HG03066 (cell line): ENCODE measurements at regions not wholly inside any gene's neighbourhood (a gene's known extent, or its start where the extent isn't known, plus 50 kb on each side); places are given as distances from the start of the nearest gene placed in this dataset.
"Not testable (repeated sequence)": the region's sequence is repeated elsewhere in the genome, so short reads cannot be mapped to it uniquely, and the experiment has no call there.

ENCODE experiments used
- ATAC-seq: cut with Tn5 transposase; IDR thresholded peaks from one replicate; pipeline ENCODE4 v1.9.1; 2021; ENCODE audit warnings: low read depth; ENCODE audit not compliant: unreplicated experiment

DNA sequence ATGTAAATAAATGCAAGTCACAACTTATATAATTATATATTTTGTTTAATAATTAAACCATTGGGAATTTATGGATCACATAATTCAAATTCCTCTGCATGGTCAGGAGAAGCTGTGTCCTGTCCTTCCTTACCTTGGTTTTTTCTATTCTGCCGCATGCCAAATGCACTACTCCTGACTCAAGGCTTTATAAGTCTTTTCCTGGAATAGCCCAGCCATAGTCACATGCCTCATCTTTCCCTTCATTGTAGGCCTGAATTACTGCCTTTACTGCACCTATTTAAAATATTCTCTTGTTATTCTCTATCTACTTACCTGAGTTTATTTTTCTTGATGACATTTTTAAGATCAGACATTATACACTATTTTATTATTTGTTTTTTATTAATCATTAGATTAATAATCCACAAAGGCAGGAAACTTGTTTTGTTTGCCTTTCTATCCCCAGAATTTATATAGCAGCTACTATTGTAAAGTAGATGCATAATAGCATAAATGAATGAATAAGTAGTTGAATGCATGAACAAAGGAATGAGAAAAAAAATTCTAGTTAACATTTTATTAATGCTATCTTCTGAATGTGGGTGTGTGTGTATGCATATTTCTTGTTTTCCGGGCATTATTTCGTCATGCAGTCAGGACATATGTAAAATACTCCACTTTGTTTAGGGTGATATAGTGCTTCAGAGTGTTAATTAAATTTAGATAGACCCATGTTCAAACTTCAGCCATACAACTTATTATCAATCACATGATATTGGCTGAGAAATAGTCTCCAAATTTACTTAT lies 955.4 kb upstream of the CDH18 start:
- not testable (repeated sequence) for ATAC-seq

DNA sequence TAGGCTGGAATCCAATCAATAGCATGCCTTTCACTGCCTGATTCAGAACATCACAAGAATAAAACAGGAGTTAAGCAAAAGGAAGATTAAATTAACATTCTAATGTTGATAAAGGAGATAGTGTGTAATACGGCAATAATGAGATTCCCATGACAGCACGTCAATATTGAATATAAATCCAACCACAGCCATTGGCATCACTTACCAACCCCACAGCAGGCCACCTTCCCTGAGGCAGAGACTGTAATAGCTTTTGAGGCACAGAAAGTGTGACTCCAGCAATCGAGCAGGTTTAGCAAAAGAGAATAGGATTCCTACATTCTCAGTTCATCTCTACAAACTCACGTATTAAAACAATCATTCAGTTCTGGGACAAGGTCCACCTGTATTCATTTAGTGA lies 954.6 kb upstream of the CDH18 start:
- not testable (repeated sequence) for ATAC-seq

DNA sequence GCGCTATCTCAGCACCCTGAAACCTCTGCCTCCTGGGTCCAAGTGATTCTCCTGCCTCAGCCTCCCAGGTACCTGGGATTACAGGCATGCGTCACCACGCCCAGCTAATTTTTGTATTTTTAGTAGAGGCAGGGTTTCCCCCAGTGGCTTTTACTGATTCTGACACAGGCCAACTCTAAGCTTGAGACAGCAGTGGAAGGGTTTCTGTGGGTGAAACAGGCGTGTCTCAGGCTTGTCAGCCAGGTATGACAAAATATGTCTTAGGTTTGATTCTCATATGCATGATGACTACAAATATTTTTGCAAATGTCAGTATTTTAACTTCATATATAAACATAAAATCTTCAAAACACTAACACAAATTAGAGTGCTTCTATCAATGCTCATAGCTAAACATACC lies 952.8 kb upstream of the CDH18 start:
- not testable (repeated sequence) for ATAC-seq

DNA sequence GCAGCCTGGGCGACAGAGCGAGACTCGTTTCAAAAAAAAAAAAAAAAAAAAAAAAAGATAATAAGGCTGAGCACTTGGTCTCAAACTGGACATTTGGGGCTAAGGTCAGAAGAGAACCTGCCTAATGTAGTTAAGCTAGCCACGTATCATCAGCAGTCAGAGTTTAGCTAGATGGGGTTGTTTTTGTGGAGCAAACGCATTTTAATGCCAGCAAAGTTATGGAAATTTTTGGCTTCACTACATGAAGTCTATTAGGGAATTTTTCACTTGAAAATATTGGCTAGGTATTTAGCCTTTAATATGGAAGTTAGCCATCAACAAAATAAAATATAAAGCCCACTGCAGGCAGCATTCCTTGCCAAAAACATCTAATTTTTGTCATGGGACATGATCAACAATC lies 902.9 kb upstream of the CDH18 start:
- ATAC-seq: not testable (repeated sequence)

DNA sequence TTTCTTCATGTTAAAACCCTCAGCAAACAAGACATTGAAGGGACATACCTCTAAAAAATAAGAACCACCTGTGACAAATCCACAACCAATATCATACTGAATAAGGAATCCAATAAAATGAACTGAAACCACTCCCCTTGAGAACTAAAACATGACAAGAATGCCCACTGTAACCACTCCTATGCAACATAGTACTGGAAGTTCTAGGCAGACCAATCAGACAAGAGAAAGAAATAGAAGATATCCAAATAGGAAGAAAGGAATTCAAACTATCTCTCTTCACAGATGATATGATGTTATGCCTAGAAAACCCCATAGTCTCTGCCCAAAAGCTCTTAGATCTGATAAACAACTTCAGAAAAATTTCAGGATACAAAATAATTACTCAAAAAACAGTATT lies 887.7 kb upstream of the CDH18 start:
- not testable (repeated sequence) for ATAC-seq

DNA sequence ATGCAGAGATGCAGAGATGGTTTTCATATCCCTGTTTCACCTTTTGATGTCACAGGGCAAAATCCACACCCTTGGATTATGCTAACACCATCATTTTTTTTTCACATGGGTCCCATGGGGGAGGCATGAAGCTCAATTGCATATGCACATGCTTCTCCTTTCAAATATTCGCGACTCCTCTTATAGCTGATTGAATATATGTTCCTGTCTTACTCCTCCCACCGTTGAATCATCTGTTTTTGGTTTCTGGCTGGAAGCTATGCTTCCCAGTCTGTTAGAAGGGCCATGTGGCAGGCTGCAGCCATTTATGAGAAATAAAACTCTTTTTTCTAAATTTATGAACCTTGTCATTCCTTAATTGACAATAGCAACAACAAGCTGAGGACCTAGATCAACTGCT lies 877.9 kb upstream of the CDH18 start:
- not testable (repeated sequence) for ATAC-seq

DNA sequence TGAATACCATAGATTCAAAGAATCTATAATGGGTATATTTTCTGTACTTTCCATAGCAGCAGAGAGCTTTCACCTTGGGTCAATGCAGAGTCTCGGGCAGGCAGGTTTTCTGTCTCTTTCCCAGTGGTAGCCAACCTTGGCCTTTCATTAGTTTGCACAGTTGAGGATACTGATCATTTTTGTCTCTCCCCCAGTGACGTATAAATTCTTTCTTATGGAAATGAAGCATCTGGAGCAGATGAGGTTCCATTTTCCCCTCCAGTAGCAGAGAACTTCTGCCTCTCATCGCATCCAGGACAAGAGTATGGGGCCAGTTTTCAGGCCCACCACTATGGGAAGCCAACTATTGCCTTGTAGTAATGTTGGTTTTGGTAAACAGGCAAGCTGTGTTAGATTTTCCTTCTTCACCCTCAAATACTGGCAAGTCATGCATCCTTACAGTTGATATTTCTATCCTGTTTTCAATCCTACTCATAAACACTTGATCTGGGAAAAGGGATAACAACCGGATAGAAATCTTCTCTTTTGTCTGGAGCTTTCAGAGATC lies 845.2 kb upstream of the CDH18 start:
- no peak for ATAC-seq

DNA sequence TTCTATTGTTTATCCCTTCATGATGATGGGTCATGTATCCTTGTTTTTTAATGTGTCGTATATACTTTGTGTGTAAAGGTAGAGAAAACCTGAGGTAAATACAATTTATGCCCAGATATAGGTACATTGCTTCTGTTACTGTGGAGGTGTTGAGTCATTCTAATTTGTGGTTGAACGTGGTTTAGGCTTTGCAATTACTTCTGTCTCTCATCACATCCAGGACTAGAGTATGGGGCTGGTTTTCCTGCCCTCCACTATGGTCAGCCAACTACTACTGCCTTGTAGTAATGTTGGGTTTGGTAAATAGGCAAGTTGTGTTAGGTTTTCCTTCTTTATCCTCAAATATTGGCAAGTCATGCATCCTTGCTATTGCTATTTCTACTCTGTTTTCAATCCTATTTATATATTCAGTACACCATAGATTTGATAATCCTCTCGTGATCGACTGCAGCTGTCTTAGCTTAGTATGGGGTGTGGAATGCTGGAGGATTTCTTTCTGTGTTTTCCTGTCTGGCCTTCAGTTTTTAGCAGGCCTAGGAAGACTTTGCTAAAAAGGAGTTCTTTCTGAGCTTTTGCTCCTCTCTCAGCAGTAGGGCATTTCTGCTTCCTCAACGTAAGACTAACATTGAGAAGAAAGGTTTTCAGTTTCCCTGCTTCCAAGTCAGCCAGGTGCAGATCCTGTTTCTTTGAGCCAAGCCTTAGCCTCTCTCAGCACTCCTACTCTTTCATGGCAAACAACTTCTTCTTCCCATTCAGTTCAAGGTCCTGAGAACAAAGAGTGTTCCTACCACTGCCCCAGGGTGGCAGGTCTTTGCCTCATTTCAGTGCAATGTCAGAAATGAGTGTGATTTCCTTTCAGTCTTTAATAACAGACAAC lies 844.4 kb upstream of the CDH18 start:
- ATAC-seq: no peak

DNA sequence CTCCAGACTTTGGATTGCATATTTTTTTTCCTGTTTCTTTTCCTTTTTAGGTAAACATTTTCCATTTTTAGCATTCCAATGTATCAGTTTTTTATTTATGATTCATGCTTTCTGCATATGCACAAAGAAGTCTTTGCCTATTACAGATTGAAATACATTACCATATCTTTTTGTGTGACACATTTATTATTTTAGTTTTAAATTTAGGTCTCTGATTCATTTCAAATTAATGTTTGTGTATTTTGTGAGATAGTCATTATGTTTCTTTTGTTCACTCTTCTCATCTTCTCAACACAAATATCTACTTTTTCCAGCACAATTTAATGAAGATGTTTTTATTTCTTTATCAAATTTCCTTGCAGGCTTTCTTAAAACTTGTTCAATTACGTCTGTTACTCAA lies 838.0 kb upstream of the CDH18 start:
- ATAC-seq: not testable (repeated sequence)

DNA sequence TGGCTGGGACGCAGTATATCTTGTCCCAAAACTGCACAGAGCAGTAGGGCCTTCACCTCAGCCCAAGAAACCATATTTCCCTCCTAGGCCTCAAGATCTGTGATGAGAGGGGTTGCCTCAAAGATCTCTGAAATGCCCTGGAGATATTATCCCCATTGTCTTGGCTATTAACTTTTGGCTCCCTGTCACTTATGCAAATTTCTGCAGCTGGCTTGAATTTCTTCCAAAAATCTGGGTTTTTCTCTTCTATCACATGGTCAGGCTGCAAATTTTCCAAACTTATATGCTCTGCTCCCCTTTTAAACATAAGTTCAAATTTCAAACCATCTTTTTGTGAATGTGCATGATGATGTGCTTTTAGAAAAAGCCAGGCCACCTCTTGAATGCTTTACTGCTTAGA lies 809.2 kb upstream of the CDH18 start:
- ATAC-seq: not testable (repeated sequence)

DNA sequence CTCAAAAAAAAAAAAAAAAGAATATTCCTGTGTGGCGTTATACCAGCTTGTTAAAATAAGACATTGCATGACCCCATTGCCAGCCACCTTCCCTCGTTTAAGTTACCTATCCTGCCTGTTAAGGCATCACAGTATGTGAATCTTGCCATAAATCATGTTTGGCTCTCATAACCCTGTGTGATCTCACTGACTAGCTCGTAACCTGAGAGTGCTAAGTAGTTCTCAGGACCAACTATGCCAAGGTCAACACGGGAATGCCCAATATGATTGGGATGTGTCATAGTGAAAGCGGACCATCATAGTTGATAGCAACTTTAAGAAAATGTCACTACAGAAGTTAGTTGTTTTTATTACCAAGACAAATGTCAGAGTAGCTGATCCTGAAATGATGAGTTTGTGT lies 796.8 kb upstream of the CDH18 start:
- ATAC-seq: not testable (repeated sequence)

DNA sequence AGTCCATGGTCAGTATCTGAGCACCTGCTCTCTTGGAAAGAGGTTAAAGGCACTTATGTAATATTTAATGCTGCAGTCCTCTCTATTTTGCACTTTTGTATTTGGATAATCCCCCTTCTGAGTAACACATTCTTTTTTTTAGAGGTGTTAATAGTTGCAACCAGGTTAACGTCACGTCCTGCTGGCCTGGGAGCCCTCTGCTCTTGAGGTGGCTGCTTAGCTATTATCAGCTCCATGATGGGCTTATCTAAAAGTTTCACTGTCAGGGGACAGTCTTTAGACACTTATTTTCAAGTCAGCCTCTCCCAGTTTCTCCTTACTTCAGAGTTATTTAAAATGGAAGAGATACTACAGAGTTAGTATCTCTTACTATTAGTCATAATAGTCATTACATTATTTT lies 795.5 kb upstream of the CDH18 start:
- not testable (repeated sequence) for ATAC-seq

DNA sequence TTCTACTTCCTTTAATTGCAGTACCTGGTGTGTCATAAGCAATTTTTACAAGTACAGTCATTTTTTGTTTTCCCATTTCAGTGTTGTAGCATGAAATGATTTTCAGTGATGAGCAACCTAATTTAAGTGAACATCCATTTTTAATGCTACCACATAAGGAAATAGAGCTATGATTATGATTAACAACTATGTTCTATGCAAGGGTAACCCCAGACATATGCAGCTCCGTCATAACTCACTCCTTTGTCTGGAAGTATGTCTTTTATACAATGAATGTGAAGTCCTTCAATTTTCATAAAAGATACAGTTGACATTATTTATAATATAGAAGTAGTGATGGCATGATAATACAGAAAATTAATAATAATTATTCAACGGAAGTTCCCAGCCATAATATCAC lies 783.3 kb upstream of the CDH18 start:
- not testable (repeated sequence) for ATAC-seq

DNA sequence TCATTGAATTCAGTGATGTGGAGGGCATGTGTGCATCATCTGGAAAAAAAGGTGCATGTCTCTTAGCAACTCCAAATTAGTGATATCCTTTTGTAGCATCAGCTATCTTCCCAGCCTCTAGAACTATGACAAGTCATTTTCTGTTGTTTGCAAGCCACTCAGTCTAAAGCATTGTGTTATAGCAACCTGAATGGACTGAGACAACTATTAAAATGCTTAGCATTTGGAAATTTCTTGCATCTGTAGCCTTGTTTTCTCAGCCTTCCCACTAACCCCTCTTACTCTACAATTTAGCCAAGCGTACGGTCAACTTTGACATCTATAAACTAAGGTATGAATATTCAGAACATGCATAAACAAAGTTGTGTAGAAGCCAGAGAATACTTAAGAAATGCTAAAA lies 777.1 kb upstream of the CDH18 start:
- not testable (repeated sequence) for ATAC-seq

DNA sequence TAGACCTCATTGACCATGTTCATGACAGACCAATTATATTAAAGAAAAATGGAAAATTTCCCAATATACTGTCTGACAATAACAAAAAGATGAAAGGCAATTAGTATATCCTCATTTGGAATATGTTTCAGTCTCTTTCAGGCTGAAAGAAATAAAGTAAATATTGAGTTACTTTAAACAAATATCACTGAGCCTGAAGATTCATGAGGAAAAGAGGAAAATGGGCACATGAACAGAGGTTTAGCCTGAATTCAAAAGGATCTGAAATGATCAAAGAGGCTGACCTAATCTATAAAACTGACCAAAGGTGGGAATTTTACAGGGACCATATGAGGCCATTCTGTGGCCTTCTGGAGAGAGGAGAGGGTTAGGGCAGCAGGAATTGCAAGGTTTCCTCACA lies 771.5 kb upstream of the CDH18 start:
- not testable (repeated sequence) for ATAC-seq

DNA sequence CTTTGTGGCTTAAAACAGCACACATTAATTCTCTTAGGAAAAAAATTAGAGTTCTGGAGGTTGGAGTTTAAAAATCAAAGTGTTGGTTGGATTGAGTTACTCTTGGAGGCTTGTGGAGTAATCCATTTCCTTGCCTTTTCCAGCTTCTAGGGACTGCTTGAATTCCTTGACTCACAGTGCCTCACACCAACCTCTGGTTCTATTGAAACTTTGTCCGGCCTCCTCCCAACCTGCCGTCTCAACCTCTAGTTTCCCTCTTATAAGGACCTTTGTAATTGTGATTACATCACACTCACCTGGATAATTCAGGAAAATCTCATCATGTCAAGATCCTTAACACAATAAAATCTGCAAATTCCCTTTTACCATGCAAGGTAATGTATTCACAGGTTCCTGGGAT lies 764.2 kb upstream of the CDH18 start:
- not testable (repeated sequence) for ATAC-seq

DNA sequence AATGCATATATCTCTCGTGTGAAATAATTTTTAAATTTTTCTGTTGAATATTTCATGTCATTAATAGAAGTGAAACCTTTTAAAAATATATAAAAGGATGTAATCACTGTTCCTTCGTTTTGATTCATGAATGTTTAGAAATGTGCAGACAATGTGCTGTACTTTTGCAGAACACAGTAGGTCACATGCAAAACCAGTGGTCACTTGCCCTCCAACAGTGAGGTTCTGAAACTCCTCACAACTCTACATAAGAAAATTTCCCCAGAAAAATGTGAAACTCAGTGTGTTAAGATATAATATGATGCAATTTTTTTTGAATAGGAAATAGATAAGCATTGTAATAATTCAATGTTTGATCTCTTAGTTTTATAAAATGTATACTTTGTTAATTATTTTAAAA lies 747.7 kb upstream of the CDH18 start:
- not testable (repeated sequence) for ATAC-seq

DNA sequence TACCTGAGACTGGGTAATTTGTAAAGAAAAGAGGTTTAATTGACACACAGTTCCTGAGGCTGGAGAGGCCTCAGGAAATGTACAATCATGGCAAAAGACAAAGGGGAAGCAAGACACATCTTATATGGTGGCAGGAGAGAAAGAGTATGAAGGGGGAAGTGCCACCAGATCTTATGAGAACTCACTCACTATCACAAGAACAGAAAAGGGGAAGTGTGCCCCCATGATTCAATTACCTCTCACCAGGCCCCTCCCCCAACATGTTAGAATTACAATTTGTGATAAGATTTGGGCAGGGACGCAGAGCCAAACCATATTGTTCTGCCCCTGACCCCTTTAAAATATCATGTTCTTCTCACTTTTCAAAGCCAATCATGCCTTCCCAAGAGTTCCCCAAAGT lies 744.2 kb upstream of the CDH18 start:
- not testable (repeated sequence) for ATAC-seq

DNA sequence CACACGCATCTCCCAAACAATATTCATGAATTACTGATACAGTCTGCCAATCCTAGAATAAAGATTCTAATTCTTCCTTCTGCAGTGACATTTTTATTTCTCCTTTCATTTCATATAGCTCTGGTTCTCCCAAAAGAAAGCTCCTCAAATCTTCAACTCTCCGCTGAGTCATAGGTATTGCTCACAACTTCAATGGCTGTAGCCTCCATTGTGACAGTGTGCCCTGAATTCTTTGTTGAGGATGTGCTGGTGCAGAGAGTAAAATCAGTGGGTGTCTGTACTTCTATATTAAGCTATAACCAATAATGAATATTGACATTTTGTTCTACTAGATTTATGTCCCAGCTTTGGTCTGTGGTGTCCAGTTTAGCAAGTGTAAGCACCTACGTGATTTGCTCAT lies 733.3 kb upstream of the CDH18 start:
- not testable (repeated sequence) for ATAC-seq

DNA sequence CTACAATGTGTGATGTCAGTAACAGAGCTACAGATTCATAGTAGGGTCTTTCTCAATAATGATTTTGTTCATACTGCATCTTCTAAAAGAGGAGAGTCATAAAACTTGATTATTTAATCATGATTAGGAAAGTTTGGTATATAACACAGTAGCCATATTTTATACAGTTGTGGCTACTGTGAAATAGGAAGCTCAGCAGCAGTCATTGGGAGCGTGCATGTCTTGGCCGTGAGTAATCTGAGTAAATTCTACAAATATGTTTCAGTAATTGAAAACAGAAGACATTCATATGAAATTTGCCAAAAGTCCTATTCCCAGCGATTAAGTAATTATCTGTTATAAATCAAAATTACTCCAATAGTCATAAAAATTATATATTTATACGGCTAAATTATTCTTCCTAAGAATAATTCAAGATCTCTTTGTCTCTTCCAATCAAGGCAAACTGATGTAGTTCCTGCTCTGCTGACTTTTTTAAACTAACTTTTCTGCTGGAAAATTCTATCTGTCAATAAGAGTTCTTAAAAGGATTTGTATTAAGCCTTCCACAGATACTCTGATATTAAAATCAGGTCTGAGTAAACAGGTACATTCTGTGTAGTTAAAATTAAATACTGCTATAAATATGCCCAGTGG lies 723.6 kb upstream of the CDH18 start:
- not testable (repeated sequence) for ATAC-seq

DNA sequence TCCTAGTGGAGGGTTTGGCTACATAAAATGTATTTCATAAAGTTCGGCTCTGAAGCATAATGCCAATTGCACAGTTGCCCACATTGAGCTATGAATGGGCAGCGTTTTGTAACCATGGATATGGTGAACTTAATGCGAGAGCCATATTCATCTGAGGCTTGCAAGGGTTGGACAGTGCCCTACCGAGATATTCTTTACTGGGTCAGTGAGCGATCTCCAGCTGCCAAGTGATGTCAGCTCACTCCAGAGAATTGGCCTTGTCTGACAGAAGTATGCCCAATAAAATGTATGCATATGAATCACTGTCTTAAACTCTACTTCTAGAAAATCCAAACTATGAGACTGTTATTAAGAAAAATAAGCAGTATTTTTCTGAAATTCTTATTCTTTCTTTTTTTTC lies 719.6 kb upstream of the CDH18 start:
- ATAC-seq: not testable (repeated sequence)
